ENCODE measurements at regions not wholly inside any gene's neighbourhood (a gene's known extent, or its start where the extent isn't known, plus 50 kb on each side); places are given as distances from the start of the nearest gene placed in this dataset.

DNA sequence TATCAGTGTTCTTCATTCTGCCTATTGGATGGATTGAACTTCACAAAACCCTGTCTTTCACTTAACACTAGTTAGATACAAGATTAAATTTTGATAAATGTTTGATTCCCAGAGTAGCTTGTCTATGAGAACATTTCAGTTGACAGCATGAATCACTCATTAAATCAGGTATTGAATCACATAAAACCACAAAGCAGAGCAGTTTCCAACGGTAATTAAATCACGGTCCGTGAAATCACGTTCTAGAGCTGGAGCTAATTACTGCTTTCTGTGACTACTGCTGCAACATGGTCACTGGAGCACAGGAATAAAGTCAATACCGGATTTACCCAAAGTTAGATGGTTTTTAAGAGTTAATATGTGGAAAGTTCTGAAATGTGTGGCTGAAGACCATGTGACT, 257.8 kb upstream of the PCDH15 start:
- ChIA-PET POLR2A (no interaction called here), CTCF (no interaction called here)
- TF ChIP-seq LEF1 (IDR thresholded peaks at IDR 0.05; ENCODE audit: borderline replicate concordance) (no peak), ZNF384 (IDR thresholded peaks at IDR 0.05) (no peak), FOXK2 (IDR thresholded peaks at IDR 0.05) (no peak), NFRKB (IDR thresholded peaks at IDR 0.05) (no peak), FOXA1 (IDR thresholded peaks at IDR 0.05) (no peak), L3MBTL2 (conservative IDR thresholded peaks at IDR 0.05) (no peak), SP1 (IDR thresholded peaks at IDR 0.05) (no peak), CTBP1 (IDR thresholded peaks at IDR 0.05; ENCODE audit: borderline replicate concordance) (no peak), BHLHE40 (IDR thresholded peaks at IDR 0.05; ENCODE audit: borderline replicate concordance) (no peak), SUZ12 (IDR thresholded peaks at IDR 0.05) (no peak)
- TF ChIP-seq, protein P1, sequence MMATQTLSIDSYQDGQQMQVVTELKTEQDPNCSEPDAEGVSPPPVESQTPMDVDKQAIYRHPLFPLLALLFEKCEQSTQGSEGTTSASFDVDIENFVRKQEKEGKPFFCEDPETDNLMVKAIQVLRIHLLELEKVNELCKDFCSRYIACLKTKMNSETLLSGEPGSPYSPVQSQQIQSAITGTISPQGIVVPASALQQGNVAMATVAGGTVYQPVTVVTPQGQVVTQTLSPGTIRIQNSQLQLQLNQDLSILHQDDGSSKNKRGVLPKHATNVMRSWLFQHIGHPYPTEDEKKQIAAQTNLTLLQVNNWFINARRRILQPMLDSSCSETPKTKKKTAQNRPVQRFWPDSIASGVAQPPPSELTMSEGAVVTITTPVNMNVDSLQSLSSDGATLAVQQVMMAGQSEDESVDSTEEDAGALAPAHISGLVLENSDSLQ (IDR thresholded peaks at IDR 0.05): no peak
- DNase-seq (ENCODE audit: extremely low spot score): no peak

DNA sequence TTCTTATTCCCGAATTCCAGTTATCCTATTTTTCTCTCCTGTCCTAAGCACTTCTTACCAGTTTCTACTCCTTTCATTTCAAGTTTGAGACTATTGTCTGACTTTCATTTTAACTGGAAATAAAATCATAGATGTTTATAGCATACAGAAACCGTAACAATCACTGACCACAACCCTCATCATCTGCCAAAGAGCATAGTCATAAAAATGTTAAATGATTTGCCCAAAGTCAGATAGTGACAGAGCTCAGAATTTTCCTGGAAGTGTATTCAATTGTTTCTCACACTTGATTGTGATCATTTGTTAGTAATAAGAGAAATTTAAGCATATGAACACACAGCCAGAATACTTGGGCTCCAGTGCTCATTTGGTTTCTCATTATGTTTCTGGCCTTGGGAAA, 250.5 kb upstream of the PCDH15 start:
- POLR2A ChIA-PET: no interaction called here
- TF ChIP-seq FOXK2 (IDR thresholded peaks at IDR 0.05) (no peak), SUZ12 (IDR thresholded peaks at IDR 0.05) (no peak), ELF4 (IDR thresholded peaks at IDR 0.05) (no peak), CTBP1 (IDR thresholded peaks at IDR 0.05; ENCODE audit: borderline replicate concordance) (no peak), ZNF384 (IDR thresholded peaks at IDR 0.05) (no peak), BHLHE40 (IDR thresholded peaks at IDR 0.05; ENCODE audit: borderline replicate concordance) (no peak), HDGF (IDR thresholded peaks at IDR 0.05; ENCODE audit: borderline replicate concordance) (no peak), FOXM1 (IDR thresholded peaks at IDR 0.05; ENCODE audit: borderline replicate concordance) (no peak), L3MBTL2 (conservative IDR thresholded peaks at IDR 0.05) (no peak), SP1 (IDR thresholded peaks at IDR 0.05) (no peak), LEF1 (IDR thresholded peaks at IDR 0.05; ENCODE audit: borderline replicate concordance) (no peak), ARNT (IDR thresholded peaks at IDR 0.05) (no peak), TARDBP (IDR thresholded peaks at IDR 0.05) (no peak), NFRKB (IDR thresholded peaks at IDR 0.05) (no peak), FOXA1 (IDR thresholded peaks at IDR 0.05) (no peak)
- TF ChIP-seq, protein P1 (IDR thresholded peaks at IDR 0.05): no peak
- CTCF ChIA-PET: no interaction called here
- DNase-seq (ENCODE audit: extremely low spot score): no peak

DNA sequence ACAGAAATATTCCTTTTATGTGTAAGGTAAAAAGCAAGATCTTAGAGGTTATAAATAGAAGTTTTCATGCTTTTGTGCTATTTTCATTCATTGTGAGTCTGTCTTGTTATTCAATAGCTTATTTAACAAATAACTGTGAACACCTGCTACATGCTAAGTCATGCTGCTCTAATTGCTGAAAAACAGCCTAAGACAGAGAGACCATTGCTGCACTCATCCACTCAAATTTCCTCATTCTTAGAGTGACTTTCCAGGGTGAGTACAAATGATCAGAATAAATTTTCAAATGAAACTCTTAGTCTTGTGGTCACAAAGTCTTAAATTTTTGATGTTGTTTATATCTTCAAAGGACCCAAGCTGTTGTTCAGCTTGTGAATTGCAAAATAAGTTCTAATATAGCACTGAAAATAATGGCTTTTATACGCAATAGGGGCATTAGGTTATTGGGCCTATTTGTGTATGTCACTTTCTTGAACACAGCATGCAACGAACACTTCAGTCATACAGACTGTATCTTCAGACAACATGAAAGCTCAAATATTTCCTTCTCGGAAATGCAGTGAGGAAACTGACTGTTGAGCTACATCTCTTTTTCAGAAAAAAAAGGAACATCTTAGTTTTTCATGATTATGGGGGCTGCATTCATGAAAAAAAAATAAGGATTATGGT, 247.9 kb upstream of the PCDH15 start:
- no peak for DNase-seq (ENCODE audit: extremely low spot score)
- CTCF ChIA-PET: interaction anchor here (0.6 kb wide), 1 partner anchor 361 kb away, joined by 3 read pairs; no protein-coding TSS in a partner anchor
- POLR2A ChIA-PET: no interaction called here
- no peak for TF ChIP-seq CTBP1 (IDR thresholded peaks at IDR 0.05; ENCODE audit: borderline replicate concordance)
- no peak for TF ChIP-seq FOXM1 (IDR thresholded peaks at IDR 0.05; ENCODE audit: borderline replicate concordance)
- TF ChIP-seq ZNF384 (IDR thresholded peaks at IDR 0.05): no peak
- no peak for TF ChIP-seq TARDBP (IDR thresholded peaks at IDR 0.05)
- TF ChIP-seq SUZ12 (IDR thresholded peaks at IDR 0.05): no peak
- no peak for TF ChIP-seq BHLHE40 (IDR thresholded peaks at IDR 0.05; ENCODE audit: borderline replicate concordance)
- TF ChIP-seq L3MBTL2 (conservative IDR thresholded peaks at IDR 0.05): no peak
- TF ChIP-seq, protein P1 (IDR thresholded peaks at IDR 0.05): no peak
- TF ChIP-seq FOXA1 (IDR thresholded peaks at IDR 0.05): no peak
- no peak for TF ChIP-seq NFRKB (IDR thresholded peaks at IDR 0.05)
- TF ChIP-seq ARNT (IDR thresholded peaks at IDR 0.05): no peak
- TF ChIP-seq SP1 (IDR thresholded peaks at IDR 0.05): no peak
- TF ChIP-seq HDGF (IDR thresholded peaks at IDR 0.05; ENCODE audit: borderline replicate concordance): no peak

GRCh38 chr10:55043540-55043939, 242.5 kb upstream of the PCDH15 start:
- CTCF ChIA-PET: no interaction called here
- POLR2A ChIA-PET: no interaction called here
- DNase-seq (ENCODE audit: extremely low spot score): no peak
- TF ChIP-seq ELF4 (IDR thresholded peaks at IDR 0.05): no peak
- TF ChIP-seq FOXA1 (IDR thresholded peaks at IDR 0.05): no peak
- TF ChIP-seq, protein P1 (IDR thresholded peaks at IDR 0.05): no peak
- TF ChIP-seq LEF1 (IDR thresholded peaks at IDR 0.05; ENCODE audit: borderline replicate concordance): no peak
- TF ChIP-seq L3MBTL2 (conservative IDR thresholded peaks at IDR 0.05): no peak
- no peak for TF ChIP-seq SP1 (IDR thresholded peaks at IDR 0.05)
- TF ChIP-seq ZNF384 (IDR thresholded peaks at IDR 0.05): no peak
- no peak for TF ChIP-seq CTBP1 (IDR thresholded peaks at IDR 0.05; ENCODE audit: borderline replicate concordance)
- TF ChIP-seq HDGF (IDR thresholded peaks at IDR 0.05; ENCODE audit: borderline replicate concordance): no peak
- TF ChIP-seq FOXM1 (IDR thresholded peaks at IDR 0.05; ENCODE audit: borderline replicate concordance): no peak
- no peak for TF ChIP-seq NFRKB (IDR thresholded peaks at IDR 0.05)
- TF ChIP-seq TARDBP (IDR thresholded peaks at IDR 0.05): no peak

- CTCF ChIA-PET: no interaction called here
Observed at GRCh38 chr10:55033061-55033460, 232.0 kb upstream of the PCDH15 start.

More at GRCh38 chr10:55033061-55033460, 232.0 kb upstream of the PCDH15 start:
- POLR2A ChIA-PET: no interaction called here
- no peak for DNase-seq (ENCODE audit: extremely low spot score)
- TF ChIP-seq ARNT (IDR thresholded peaks at IDR 0.05): no peak
- no peak for TF ChIP-seq FOXA1 (IDR thresholded peaks at IDR 0.05)
- TF ChIP-seq TARDBP (IDR thresholded peaks at IDR 0.05): no peak
- TF ChIP-seq HDGF (IDR thresholded peaks at IDR 0.05; ENCODE audit: borderline replicate concordance): no peak
- no peak for TF ChIP-seq SUZ12 (IDR thresholded peaks at IDR 0.05)
- TF ChIP-seq BHLHE40 (IDR thresholded peaks at IDR 0.05; ENCODE audit: borderline replicate concordance): no peak
- TF ChIP-seq FOXK2 (IDR thresholded peaks at IDR 0.05): no peak
- no peak for TF ChIP-seq ZNF384 (IDR thresholded peaks at IDR 0.05)
- no peak for TF ChIP-seq ELF4 (IDR thresholded peaks at IDR 0.05)
- TF ChIP-seq NFRKB (IDR thresholded peaks at IDR 0.05): no peak
- no peak for TF ChIP-seq FOXM1 (IDR thresholded peaks at IDR 0.05; ENCODE audit: borderline replicate concordance)
- no peak for TF ChIP-seq L3MBTL2 (conservative IDR thresholded peaks at IDR 0.05)
- TF ChIP-seq LEF1 (IDR thresholded peaks at IDR 0.05; ENCODE audit: borderline replicate concordance): no peak
- TF ChIP-seq, protein P1 (IDR thresholded peaks at IDR 0.05): no peak
- no peak for TF ChIP-seq CTBP1 (IDR thresholded peaks at IDR 0.05; ENCODE audit: borderline replicate concordance)
- TF ChIP-seq SP1 (IDR thresholded peaks at IDR 0.05): no peak
